K562 (cell line): ENCODE measurements at regions not wholly inside any gene's neighbourhood (a gene's known extent, or its start where the extent isn't known, plus 50 kb on each side); places are given as distances from the start of the nearest gene placed in this dataset.

Source experiments
- C11orf30 ChIP-seq: fragments of 450-650 bp; IDR thresholded peaks from 2 replicates; pipeline ENCODE4 v1.6.1; 2016; ENCODE audit warnings: low read depth, mild to moderate bottlenecking
- CBFA2T2 ChIP-seq: fragments of 450-650 bp; conservative IDR thresholded peaks from 2 replicates; pipeline ENCODE4 v1.6.1; 2017; ENCODE audit warnings: mild to moderate bottlenecking
- DMBX1 ChIP-seq: fragments of 250-450 bp; sonication (Bioruptor Pico); IDR thresholded peaks from 2 replicates; pipeline ENCODE4 v1.8.0; 2022; ENCODE audit warnings: inconsistent platforms, mild to moderate bottlenecking, moderate library complexity, borderline replicate concordance
- ERF ChIP-seq: fragments of 450-650 bp; formaldehyde crosslinking; IDR thresholded peaks from 2 replicates; pipeline ENCODE4 v1.4.0; 2020; ENCODE audit warnings: mild to moderate bottlenecking, mixed read lengths
- FIP1L1 ChIP-seq: fragments of 200-400 bp; formaldehyde crosslinking; IDR thresholded peaks from 2 replicates; pipeline ENCODE4 v1.6.1; 2018; ENCODE audit warnings: mild to moderate bottlenecking, low read depth, low read length; ENCODE audit not compliant: poor library complexity, severe bottlenecking
- GATA2 ChIP-seq: sonication (generic); formaldehyde crosslinking; IDR thresholded peaks from 2 replicates; pipeline ENCODE4 v1.4.0; 2020; ENCODE audit warnings: mild to moderate bottlenecking, missing genetic modification reagents
- GTF2E2 ChIP-seq: fragments of 200-800 bp; sonication (Bioruptor generic); IDR thresholded peaks from 2 replicates; pipeline ENCODE4 v1.6.1; 2016; ENCODE audit warnings: missing genetic modification characterization, missing compliant biosample characterization
- HSF4 ChIP-seq: fragments of 250-450 bp; sonication (Bioruptor Pico); IDR thresholded peaks from 2 replicates; pipeline ENCODE4 v2.1.2; 2022; ENCODE audit warnings: mild to moderate bottlenecking, moderate library complexity, borderline replicate concordance
- KLF1 ChIP-seq: fragments of 450-650 bp; IDR thresholded peaks from 2 replicates; pipeline ENCODE4 v1.6.1; 2016; ENCODE audit warnings: missing genetic modification characterization, missing compliant biosample characterization
- LCOR ChIP-seq: sonication (generic); formaldehyde crosslinking; IDR thresholded peaks from 2 replicates; pipeline ENCODE4 v1.8.0; 2022; ENCODE audit warnings: mild to moderate bottlenecking, missing genetic modification reagents
- MAFF ChIP-seq: IDR thresholded peaks from 2 replicates; pipeline ENCODE4 v1.6.1; 2012; ENCODE audit warnings: low read length, improper control_type of control experiment
- MCM7 ChIP-seq, 2 experiments: fragments of 450-650 bp; IDR thresholded peaks; 2 replicates each; pipeline ENCODE4 v1.6.1; 2016 to 2018
- MTF1 ChIP-seq: fragments of 250-450 bp; sonication (Bioruptor Pico); IDR thresholded peaks from 2 replicates; pipeline ENCODE4 v1.9.0; 2021; ENCODE audit warnings: moderate library complexity, mild to moderate bottlenecking, inconsistent platforms, borderline replicate concordance
- MXD1 ChIP-seq: fragments of 250-450 bp; sonication (Bioruptor Pico); IDR thresholded peaks from 2 replicates; pipeline ENCODE4 v1.8.0; 2021; ENCODE audit warnings: borderline replicate concordance, mild to moderate bottlenecking, moderate library complexity; ENCODE audit not compliant: poor library complexity, severe bottlenecking
- PURB ChIP-seq: sonication (generic); formaldehyde crosslinking; IDR thresholded peaks from 2 replicates; pipeline ENCODE4 v1.9.0; 2021; ENCODE audit warnings: low read depth, mild to moderate bottlenecking, missing genetic modification reagents
- TCF3 ChIP-seq: sonication (generic); formaldehyde crosslinking; IDR thresholded peaks from 2 replicates; pipeline ENCODE4 v1.4.0; 2020; ENCODE audit warnings: mild to moderate bottlenecking, missing genetic modification reagents
- TCF7 ChIP-seq: sonication (generic); IDR thresholded peaks from 2 replicates; pipeline ENCODE4 v1.6.1; 2016; ENCODE audit warnings: antibody characterized with exemption, borderline replicate concordance
- ZNF140 ChIP-seq: fragments of 250-450 bp; sonication (Bioruptor Pico); IDR thresholded peaks from 2 replicates; pipeline ENCODE4 v1.8.0; 2021; ENCODE audit warnings: moderate library complexity, mild to moderate bottlenecking, inconsistent platforms
- ZNF174 ChIP-seq: fragments of 250-450 bp; sonication (Bioruptor Pico); IDR thresholded peaks from 2 replicates; pipeline ENCODE4 v1.4.0; 2020; ENCODE audit warnings: mild to moderate bottlenecking
- ZNF224 ChIP-seq: sonication (generic); formaldehyde crosslinking; IDR thresholded peaks from 2 replicates; pipeline ENCODE4 v1.8.0; 2022; ENCODE audit warnings: mild to moderate bottlenecking, missing genetic modification reagents
- ZNF79 ChIP-seq: fragments of 250-450 bp; sonication (Bioruptor Pico); IDR thresholded peaks from 2 replicates; pipeline ENCODE4 v1.4.0; 2020; ENCODE audit warnings: low read depth, mild to moderate bottlenecking, moderate library complexity
- ZSCAN32 ChIP-seq: fragments of 450-650 bp; formaldehyde crosslinking; IDR thresholded peaks from 2 replicates; pipeline ENCODE4 v1.4.0; 2020; ENCODE audit warnings: mild to moderate bottlenecking, moderate library complexity
- TF ChIP-seq, protein P1 (sequence below): sonication (generic); formaldehyde crosslinking; IDR thresholded peaks from 2 replicates; pipeline ENCODE4 v1.8.0; 2022; ENCODE audit warnings: missing genetic modification reagents, mild to moderate bottlenecking, moderate library complexity, borderline replicate concordance
- TF ChIP-seq, protein P2 (sequence below): fragments of 250-450 bp; sonication (Bioruptor Pico); IDR thresholded peaks from 2 replicates; pipeline ENCODE4 v1.4.0; 2020; ENCODE audit warnings: mild to moderate bottlenecking
- TF ChIP-seq, protein P3 (sequence below): fragments of 450-650 bp; IDR thresholded peaks from 2 replicates; pipeline ENCODE4 v1.6.1; 2014; ENCODE audit warnings: low read depth, mild to moderate bottlenecking, moderate library complexity, borderline replicate concordance

DNA sequence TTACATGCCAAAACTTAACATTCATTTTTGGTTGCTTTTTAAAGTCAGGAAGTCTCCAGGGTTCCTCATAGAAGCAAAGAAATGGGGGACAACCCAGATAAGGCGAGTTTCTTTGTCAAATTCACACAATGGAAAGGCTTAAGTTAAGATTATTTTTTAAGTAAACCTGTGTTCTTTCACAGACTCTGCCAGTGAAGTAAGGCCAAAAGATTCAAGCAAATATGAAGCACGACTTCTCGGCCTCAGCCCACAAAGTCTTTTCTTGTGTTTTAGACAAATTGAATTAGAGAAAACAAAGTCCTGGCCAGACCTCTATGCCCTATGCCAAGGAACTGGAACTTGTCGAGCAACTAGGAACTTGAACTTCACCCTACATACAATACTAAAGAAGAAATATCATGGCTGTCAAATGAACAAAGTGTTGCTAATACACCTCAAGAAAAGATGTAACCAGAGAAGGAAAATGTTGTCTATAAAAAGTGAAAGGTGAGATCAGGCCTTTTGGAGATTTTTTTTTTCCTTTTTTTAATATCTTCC is 540.0 kb upstream of the JARID2 start (continued):
- TF ChIP-seq, protein P1, sequence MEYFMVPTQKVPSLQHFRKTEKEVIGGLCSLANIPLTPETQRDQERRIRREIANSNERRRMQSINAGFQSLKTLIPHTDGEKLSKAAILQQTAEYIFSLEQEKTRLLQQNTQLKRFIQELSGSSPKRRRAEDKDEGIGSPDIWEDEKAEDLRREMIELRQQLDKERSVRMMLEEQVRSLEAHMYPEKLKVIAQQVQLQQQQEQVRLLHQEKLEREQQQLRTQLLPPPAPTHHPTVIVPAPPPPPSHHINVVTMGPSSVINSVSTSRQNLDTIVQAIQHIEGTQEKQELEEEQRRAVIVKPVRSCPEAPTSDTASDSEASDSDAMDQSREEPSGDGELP (CRISPR knock-in tag) = no peak
- no peak for TF ChIP-seq GATA2 (CRISPR knock-in tag)
- TF ChIP-seq TCF3 = no peak
- no peak for TF ChIP-seq GTF2E2 (tag)
- TF ChIP-seq TCF7 = no peak
- no peak for TF ChIP-seq ZNF224
- TF ChIP-seq MTF1 (CRISPR knock-in tag) = no peak; the same call in 1 of the 2 replicates
- TF ChIP-seq KLF1 (tag) = no peak
- no peak for TF ChIP-seq C11orf30
- no peak for TF ChIP-seq PURB (CRISPR knock-in tag)
- TF ChIP-seq FIP1L1 = no peak
- 0 out of 2 replicates have a peak, but pooled peaks have one; percentile 27 for TF ChIP-seq ERF
- TF ChIP-seq MXD1 (CRISPR knock-in tag) = no peak
- no peak for TF ChIP-seq ZNF79 (CRISPR knock-in tag)
- no peak for TF ChIP-seq MAFF
- no peak for TF ChIP-seq ZSCAN32 (CRISPR knock-in tag)
- TF ChIP-seq, protein P2, sequence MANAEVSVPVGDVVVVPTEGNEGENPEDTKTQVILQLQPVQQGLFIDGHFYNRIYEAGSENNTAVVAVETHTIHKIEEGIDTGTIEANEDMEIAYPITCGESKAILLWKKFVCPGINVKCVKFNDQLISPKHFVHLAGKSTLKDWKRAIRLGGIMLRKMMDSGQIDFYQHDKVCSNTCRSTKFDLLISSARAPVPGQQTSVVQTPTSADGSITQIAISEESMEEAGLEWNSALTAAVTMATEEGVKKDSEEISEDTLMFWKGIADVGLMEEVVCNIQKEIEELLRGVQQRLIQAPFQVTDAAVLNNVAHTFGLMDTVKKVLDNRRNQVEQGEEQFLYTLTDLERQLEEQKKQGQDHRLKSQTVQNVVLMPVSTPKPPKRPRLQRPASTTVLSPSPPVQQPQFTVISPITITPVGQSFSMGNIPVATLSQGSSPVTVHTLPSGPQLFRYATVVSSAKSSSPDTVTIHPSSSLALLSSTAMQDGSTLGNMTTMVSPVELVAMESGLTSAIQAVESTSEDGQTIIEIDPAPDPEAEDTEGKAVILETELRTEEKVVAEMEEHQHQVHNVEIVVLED (CRISPR knock-in tag) = peak; percentile 26; the same call in 1 of the 2 replicates
- TF ChIP-seq ZNF140 (CRISPR knock-in tag) = 0 out of 2 replicates have a peak, but pooled peaks have one; percentile 21
- TF ChIP-seq MCM7 (IDR thresholded peaks at IDR 0.05) = no peak
- TF ChIP-seq LCOR (CRISPR knock-in tag) = 0 out of 2 replicates have a peak, but pooled peaks have one; percentile 49
- no peak for TF ChIP-seq CBFA2T2
- no peak for TF ChIP-seq DMBX1 (CRISPR knock-in tag)
- TF ChIP-seq HSF4 (CRISPR knock-in tag) = 0 out of 2 replicates have a peak, but pooled peaks have one; percentile 20
- no peak for TF ChIP-seq ZNF174 (CRISPR knock-in tag)
- TF ChIP-seq, protein P3, sequence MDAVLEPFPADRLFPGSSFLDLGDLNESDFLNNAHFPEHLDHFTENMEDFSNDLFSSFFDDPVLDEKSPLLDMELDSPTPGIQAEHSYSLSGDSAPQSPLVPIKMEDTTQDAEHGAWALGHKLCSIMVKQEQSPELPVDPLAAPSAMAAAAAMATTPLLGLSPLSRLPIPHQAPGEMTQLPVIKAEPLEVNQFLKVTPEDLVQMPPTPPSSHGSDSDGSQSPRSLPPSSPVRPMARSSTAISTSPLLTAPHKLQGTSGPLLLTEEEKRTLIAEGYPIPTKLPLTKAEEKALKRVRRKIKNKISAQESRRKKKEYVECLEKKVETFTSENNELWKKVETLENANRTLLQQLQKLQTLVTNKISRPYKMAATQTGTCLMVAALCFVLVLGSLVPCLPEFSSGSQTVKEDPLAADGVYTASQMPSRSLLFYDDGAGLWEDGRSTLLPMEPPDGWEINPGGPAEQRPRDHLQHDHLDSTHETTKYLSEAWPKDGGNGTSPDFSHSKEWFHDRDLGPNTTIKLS = no peak
